GM18951 (cell line): ENCODE measurements at regions not wholly inside any gene's neighbourhood (a gene's known extent, or its start where the extent isn't known, plus 50 kb on each side); places are given as distances from the start of the nearest gene placed in this dataset.

Source experiments
- POLR2A ChIP-seq: IDR thresholded peaks from 4 replicates; pipeline ENCODE4 v1.6.1; 2011; ENCODE audit warnings: mild to moderate bottlenecking; ENCODE audit not compliant: insufficient read length, insufficient read depth; ENCODE audit errors: extremely low read depth
- in situ Hi-C: fragments of 300-500 bp; cut with MboI; formaldehyde crosslinking; loops from one replicate; pipeline ENCODE4 v1.12.0; 2022; ENCODE audit warnings: low sequenced_read_pairs, mixed read lengths, inconsistent platforms; ENCODE audit not compliant: unreplicated experiment

DNA sequence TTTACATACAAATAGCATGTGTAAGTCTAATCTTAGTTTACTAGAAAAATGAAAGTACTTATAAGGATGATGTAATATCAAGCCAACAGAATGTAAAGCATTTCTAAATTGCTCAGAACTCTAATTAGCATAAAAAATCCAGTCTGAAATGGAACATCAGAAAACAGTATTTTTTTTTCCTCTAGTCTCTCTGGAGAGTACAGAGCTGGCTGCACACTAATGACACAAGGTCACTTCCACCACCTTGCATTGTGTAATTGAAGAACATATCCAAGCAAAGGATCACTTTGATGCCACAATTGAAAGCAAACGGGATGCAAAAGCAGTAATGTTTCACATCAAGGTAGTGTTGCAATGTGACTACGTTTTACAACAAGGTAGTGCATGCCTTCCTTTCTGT, 548.0 kb upstream of the LUZP2 start:
- TF ChIP-seq POLR2A = no peak
- in situ Hi-C loops = no loop called here

DNA sequence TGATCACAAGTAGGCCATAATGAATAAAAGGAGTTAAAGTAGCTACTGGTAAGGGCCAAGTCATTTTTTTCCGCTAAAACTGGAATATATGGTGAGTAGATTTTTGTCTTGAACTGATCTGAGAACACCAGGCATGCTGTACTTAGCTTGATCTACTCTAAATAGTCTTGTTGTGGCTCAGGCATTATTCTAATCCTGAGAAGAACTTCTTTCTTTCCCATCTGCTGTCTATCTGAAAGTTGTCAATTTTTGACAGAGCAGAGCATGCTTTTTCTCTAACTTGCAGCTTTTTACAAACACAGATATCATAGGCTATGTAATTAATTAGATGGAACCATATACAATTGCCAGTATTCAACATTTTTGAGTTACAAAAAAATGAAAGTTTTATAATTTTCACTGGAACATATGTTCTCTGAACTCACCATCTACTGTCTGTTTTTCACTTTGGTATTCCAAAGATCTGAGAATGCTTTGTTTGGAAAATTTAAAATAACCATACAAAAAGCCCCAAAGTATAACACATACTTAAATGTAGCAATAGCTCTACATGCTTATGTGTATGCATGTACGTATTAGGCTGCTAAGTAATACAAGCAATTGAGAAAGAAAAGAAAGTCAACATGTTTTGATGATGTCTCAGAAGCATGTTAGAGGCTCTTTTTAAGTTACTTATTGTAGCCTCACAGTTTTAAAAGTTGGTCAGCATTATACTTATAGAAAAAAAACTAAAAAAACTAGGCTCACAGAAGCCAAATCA, 542.7 kb upstream of the LUZP2 start:
- in situ Hi-C loops = no loop called here
- TF ChIP-seq POLR2A = no peak

DNA sequence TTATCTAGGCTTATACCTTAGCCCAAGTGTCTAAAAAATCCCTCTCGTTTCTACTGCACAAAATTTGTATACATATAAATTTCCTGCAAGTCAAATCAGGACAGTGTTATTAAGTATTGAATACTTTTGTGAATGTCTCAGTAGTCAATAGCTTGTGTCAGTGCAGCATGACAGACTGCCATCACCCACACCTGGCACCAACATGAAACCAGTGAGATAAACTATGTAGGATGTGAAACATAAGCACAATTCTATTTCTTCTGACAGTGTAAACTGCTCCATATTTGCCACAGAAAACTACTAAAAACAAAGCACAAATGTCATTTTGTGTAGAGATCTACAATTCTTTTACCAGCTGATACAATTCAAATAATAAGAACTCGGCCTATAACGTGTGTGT, 542.1 kb upstream of the LUZP2 start:
- TF ChIP-seq POLR2A = no peak
- in situ Hi-C loops = no loop called here

DNA sequence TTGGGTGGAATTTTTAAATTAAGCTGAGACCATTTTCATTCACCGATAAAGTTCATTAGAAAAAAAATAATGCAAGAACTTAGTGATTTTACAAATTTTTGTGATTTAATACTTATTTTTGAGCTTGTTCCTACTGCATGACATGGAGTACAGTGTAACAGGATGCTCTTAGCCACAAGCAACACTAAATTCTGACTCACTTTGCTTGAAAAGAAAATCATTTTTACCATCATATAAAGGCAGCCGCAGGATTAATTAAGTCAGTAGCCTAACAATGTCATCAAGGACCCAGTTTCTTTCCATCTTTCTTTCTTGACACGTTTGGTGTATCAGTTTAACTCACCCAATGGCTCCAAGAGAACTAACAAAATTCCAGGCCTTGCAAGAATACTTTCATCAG, 540.3 kb upstream of the LUZP2 start:
- no peak for TF ChIP-seq POLR2A
- in situ Hi-C loops = no loop called here

DNA sequence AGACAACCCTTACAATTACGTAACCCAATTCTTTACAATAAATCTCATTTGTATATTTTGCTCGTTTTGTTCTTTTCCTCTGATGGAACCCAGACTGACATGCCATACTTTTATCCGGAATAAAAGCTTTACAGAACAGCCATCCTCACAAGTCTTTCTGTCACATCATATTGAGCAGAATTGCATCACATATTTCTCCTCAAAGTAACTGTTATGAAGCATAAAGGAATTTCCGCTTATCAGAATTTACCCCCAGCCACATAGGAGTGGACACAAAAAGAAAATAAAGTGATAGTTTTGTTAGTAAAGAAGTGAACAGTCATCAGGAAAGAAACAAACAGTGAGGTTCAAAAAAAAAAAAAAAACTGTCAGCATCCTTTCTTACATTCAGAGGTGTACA, 539.5 kb upstream of the LUZP2 start:
- in situ Hi-C loops = no loop called here
- no peak for TF ChIP-seq POLR2A

DNA sequence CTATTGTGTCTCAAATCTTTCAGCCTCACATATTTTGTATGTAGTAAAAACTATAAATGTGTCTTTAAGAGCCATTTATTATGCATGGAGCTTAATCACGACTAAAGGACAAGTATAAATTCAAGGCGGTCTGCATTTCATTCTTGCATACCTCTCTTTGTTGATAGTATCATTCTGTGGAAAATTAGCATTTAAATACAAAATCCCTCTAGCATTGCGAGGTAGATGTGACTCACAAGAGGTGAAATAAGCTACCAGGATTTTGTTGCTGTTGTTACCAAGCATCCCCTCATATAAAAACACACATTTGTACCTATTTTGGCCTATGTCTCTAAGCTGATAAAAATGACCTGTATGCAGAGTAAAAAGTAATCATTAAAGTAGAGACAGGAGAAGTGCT, 537.4 kb upstream of the LUZP2 start:
- no peak for TF ChIP-seq POLR2A
- in situ Hi-C loops = no loop called here

DNA sequence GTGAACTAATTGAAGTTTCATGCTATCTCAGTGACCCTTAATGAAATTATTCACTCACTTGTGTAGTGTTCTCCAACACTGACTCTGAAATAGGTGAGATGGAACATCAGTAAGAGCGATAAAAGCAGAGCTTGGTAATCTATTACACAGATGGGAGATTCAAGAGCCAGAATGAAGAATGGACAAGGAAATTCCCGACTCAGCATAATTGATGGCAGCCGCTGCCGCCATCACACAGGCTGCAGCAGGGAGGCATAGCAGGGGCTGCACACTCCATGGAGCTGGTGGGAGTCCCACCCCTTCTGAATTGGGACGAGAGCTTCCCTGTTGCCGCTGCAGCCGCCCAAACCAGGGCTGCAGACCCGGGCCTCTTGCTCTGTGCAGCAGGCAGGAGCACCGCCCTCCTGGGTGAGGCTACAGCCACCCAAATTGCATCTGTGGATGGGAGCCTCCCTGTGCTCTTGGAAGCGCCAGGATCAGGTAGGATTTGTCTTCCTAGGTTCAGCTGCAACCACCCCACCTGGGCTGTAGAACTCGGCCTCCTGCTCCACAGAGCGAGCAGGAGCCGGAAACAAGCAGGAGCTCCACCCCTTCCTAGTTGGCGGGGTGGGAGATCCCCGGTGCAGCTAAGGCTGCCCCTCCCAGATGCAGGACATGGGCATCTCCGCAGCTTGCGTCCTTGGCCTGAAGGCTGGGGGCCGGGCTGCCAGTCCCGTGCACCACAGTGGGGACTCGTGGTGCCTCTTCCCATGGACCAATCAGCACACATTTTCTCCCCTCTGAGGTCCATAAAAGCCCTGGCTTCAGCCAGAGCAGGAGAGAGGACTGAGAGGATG, 535.1 kb upstream of the LUZP2 start:
- in situ Hi-C loops = no loop called here
- no peak for TF ChIP-seq POLR2A

DNA sequence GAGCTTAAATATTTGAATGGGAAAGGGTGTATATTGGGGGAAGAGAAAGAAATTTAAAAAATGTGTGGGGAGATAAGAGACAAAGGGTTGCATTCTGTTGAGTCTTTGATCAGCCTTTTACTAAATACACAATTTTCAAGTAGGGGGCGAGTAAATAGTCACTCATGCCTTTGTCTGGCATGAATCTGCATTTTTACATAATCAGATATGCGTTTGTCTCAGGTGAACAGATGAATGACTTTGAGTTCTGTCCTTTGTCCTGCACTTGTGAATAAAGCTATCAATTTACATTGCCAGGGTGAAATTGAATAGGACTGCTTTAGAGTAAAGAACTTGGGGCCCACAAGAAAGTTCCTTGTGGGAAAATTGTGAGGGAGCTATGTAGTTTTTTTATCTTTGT, 523.6 kb upstream of the LUZP2 start:
- no peak for TF ChIP-seq POLR2A
- in situ Hi-C loops = no loop called here

DNA sequence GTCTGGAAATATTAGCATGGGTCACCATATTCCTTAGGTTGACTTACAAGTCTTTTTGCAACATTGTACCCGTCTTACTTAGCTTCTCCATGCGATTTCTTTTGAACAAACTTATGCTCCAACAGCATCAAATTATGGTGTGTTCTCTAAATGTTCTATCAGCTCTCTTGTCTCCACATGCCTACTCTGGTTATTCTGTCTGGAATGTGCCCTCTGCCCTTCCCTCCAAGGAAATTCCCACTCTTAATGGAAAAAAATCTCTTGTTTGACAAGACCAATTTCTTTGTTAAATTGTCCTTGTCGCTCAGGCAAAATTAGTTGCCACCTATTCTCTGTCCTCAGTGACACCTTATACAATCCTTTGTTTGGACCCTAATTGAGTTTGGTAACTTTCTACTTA, 522.8 kb upstream of the LUZP2 start:
- in situ Hi-C loops = no loop called here
- TF ChIP-seq POLR2A = no peak

DNA sequence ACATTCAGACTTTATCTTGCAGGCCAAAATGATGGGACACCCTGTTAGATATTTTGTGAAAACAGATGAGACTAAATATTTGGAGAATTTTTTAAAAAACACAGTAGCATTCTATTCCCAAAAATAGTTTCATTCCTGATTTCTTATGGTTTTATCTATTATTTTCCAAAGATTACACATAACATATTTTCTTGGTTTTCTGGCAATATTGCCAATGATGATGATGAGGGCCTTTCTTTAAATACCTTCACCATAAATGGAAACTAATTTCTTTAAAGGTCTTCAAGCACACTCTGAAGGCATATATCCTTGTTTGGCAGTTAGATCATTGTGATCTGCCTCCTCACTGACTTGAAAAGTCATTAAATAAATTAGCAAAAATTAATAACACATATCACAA, 522.3 kb upstream of the LUZP2 start:
- in situ Hi-C loops = no loop called here
- no peak for TF ChIP-seq POLR2A

DNA sequence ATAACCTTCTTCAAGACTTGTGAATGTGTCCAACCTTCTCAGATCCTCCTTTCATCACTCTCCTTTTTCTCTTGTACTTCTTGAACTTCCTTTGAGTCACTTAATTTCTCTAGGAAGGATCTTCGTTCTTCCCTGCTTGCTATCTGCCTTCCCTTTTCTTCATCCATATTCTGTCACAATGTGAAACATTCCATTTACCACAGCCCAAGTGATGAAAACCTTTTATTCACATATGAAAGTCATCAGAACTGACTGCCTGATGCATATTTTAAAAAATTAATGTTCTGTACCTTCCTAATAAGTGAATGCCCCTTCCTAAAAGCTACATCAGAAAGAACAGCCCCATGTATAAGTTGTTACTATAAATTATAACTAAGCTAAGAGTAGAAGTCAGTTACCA, 520.4 kb upstream of the LUZP2 start:
- in situ Hi-C loops = no loop called here
- TF ChIP-seq POLR2A = no peak

DNA sequence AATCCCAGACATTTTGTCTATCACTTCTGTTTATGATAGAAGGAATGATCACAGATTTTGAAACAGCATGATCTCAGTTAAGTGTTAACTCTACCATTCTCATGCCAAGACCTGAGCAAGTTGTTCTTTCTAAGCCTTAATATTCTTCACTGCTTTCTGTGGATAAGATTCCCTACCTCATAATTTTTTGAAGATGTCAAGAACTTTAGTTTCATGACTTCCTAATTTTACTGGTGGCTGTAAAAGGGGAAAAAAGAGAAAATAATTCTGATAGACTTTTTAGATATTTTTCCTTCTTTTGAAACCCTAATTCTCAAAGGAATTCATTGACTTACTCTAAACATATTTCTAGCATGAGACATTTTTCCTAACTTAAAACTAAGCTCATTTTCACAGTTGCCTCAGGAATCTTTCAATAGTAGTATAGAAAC, 520.0 kb upstream of the LUZP2 start:
- no peak for TF ChIP-seq POLR2A
- in situ Hi-C loops = no loop called here

DNA sequence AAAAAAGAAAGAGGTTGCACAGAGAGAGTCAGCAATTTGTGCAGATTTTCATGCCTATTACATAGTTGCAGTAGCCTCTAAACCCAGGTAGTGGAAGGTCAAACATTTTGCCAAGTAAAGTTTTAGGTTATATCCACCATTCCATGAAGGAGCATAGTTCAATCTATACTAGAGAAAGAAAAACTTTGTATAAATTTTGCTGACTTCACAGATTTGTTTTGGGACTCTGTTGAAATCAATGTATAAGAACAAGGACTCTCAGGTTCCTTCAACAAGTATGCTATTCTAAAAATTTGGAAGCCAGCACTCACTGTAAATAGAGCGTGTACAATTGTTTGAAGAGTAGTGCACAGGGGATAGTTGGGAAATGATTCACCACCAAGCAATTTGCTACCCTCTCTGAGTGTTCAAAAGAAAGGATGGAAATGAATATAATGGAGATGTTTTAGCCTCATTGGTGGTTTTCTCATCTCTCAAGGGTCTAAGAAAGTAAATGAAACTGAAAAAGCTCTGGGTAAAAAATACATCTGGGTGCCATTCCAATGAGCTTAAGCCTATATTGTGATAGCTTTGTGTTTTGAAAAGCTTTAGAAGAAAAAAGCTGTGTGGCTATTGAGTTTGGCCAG, 508.4 kb upstream of the LUZP2 start:
- in situ Hi-C loops = no loop called here
- no peak for TF ChIP-seq POLR2A
